Endodermal cell (in vitro differentiated cells): ENCODE measurements at regions not wholly inside any gene's neighbourhood (a gene's known extent, or its start where the extent isn't known, plus 50 kb on each side); places are given as distances from the start of the nearest gene placed in this dataset.

Experiments used
- DNase-seq: peaks from one replicate; pipeline ENCODE4 v3.0.0-alpha.2; 2017
- H3K27ac ChIP-seq: 2 replicates; pipeline ENCODE4 v1.5.1; 2013; ENCODE audit warnings: mild to moderate bottlenecking, low read depth, low read length, moderate library complexity
- H3K27me3 ChIP-seq: 2 replicates; pipeline ENCODE4 v1.6.1; 2013; ENCODE audit warnings: mild to moderate bottlenecking, low read length, moderate library complexity; ENCODE audit not compliant: insufficient read depth, control insufficient read depth, poor library complexity, severe bottlenecking
- H3K36me3 ChIP-seq: 2 replicates; pipeline ENCODE4 v1.7.0; 2013; ENCODE audit warnings: mild to moderate bottlenecking, low read length, moderate library complexity; ENCODE audit not compliant: control insufficient read depth, insufficient read depth
- H3K4me1 ChIP-seq: one replicate; pipeline ENCODE4 v1.7.0; 2013; ENCODE audit warnings: low read length; ENCODE audit not compliant: control insufficient read depth, insufficient read depth
- H3K4me3 ChIP-seq: 2 replicates; pipeline ENCODE4 v1.5.1; 2013; ENCODE audit warnings: mild to moderate bottlenecking, low read length, moderate library complexity
- H3K9ac ChIP-seq: 2 replicates; pipeline ENCODE4 v1.6.1; 2013; ENCODE audit warnings: mild to moderate bottlenecking, low read length, moderate library complexity; ENCODE audit not compliant: poor library complexity, severe bottlenecking; ENCODE audit errors: extremely low read depth
- H3K9me3 ChIP-seq: 2 replicates; pipeline ENCODE4 v1.6.1; 2013; ENCODE audit warnings: mild to moderate bottlenecking, low read length, moderate library complexity; ENCODE audit not compliant: control insufficient read depth
- H3K27ac Mint-ChIP-seq: 2 replicates; pipeline ENCODE4 v1.8.0; 2020; ENCODE audit warnings: mixed read lengths
- H3K27me3 Mint-ChIP-seq: 2 replicates; pipeline ENCODE4 v1.8.0; 2021; ENCODE audit warnings: mild to moderate bottlenecking, mixed read lengths; ENCODE audit not compliant: insufficient read depth
- H3K36me3 Mint-ChIP-seq: 2 replicates; pipeline ENCODE4 v1.8.0; 2020; ENCODE audit warnings: low read depth, mixed read lengths
- H3K4me1 Mint-ChIP-seq: 2 replicates; pipeline ENCODE4 v1.8.0; 2020; ENCODE audit warnings: mixed read lengths
- H3K4me3 Mint-ChIP-seq: 2 replicates; pipeline ENCODE4 v1.8.0; 2020; ENCODE audit warnings: mild to moderate bottlenecking, moderate library complexity, mixed read lengths
- H3K9me3 Mint-ChIP-seq: 2 replicates; pipeline ENCODE4 v1.8.0; 2020; ENCODE audit warnings: mild to moderate bottlenecking, mixed read lengths
- WGBS, 2 experiments: methylation state at CpG; one replicate each; pipeline versions ENCODE4 v1.1.5 to v1.1.7; 2013; ENCODE audit warnings: missing lambda C conversion rate in 2 of 2, mixed read lengths in 1 of 2; ENCODE audit not compliant: insufficient coverage in 1 of 2, insufficient read length in 1 of 2; 5-methylcytosine and 5-hydroxymethylcytosine counted together
- TF ChIP-seq, protein P1 (sequence below): fragments of 200-600 bp; sonication (generic); conservative IDR thresholded peaks from 2 replicates; pipeline ENCODE4 v1.5.0; 2021; ENCODE audit warnings: antibody characterized with exemption, mild to moderate bottlenecking

DNA sequence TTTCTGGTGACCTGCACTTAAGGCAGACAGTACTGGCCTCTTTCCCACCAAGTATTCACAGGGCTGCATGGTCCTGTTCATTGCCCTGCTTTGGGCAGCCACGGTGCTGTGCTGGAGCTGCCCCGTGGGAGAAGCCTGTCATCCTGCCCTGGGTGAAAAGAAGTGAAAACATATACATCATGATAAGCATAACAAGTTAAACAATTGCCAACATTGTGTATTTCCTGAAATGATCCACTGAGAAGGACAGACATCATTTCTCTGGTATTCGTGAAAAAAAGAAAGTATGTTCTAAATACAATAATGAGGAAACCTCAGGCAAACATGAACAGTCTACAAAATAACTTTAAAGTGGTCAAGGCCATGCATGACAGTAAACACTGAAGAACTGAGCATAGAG, 393.1 kb downstream of the TMEM135 start:
- peaks cover 25% of the 10 kb centered on the region for H3K4me1 Mint-ChIP-seq
- 96 to 100% methylated on average over 1 to 3 of the region's 3 CpGs for WGBS, 2 experiments
- TF ChIP-seq, protein P1, sequence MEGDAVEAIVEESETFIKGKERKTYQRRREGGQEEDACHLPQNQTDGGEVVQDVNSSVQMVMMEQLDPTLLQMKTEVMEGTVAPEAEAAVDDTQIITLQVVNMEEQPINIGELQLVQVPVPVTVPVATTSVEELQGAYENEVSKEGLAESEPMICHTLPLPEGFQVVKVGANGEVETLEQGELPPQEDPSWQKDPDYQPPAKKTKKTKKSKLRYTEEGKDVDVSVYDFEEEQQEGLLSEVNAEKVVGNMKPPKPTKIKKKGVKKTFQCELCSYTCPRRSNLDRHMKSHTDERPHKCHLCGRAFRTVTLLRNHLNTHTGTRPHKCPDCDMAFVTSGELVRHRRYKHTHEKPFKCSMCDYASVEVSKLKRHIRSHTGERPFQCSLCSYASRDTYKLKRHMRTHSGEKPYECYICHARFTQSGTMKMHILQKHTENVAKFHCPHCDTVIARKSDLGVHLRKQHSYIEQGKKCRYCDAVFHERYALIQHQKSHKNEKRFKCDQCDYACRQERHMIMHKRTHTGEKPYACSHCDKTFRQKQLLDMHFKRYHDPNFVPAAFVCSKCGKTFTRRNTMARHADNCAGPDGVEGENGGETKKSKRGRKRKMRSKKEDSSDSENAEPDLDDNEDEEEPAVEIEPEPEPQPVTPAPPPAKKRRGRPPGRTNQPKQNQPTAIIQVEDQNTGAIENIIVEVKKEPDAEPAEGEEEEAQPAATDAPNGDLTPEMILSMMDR, result no peak
- no peak overlapping the region for H3K27ac Mint-ChIP-seq
- H3K27me3 Mint-ChIP-seq, result no peaks in the 10 kb centered on the region
- Histone ChIP-seq H3K4me1 (peaks cover 5% of the 10 kb centered on the region), H3K27me3 (no peaks in the 10 kb centered on the region), H3K4me3 (no peak overlapping the region), H3K9ac (no peak overlapping the region), H3K36me3 (no peaks in the 10 kb centered on the region), H3K9me3 (no peaks in the 10 kb centered on the region), H3K27ac (no peak overlapping the region)
- no peaks in the 10 kb centered on the region for H3K9me3 Mint-ChIP-seq
- no peaks in the 10 kb centered on the region for H3K36me3 Mint-ChIP-seq
- H3K4me3 Mint-ChIP-seq, result no peak overlapping the region
- no peak for DNase-seq

DNA sequence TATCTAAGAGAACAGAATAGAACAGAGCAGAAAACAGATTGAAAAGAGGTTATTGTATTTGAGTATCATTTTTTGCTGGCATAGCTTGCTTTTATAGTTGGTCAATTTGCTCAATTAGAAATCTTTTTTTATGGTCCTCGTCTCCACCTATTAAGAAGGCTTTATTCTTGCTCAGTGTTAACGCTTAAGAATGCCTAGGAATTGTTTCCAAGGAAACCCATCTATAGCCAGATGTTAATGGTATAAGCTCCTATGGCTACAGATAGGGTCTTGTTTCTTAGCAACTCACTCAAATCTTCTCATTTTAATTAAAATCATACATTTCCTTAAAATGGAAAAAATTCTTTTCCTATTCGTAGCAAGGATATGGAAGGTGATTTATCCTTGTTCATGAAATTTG, 392.3 kb downstream of the TMEM135 start:
- Histone ChIP-seq H3K4me1 (peaks cover 8% of the 10 kb centered on the region), H3K9ac (no peak overlapping the region), H3K27ac (no peak overlapping the region), H3K36me3 (no peaks in the 10 kb centered on the region), H3K4me3 (no peak overlapping the region), H3K9me3 (no peaks in the 10 kb centered on the region), H3K27me3 (no peaks in the 10 kb centered on the region)
- TF ChIP-seq, protein P1, result no peak
- Mint-ChIP-seq H3K9me3 (no peaks in the 10 kb centered on the region), H3K27me3 (no peaks in the 10 kb centered on the region), H3K4me1 (peaks cover 30% of the 10 kb centered on the region), H3K4me3 (no peak overlapping the region), H3K27ac (no peak overlapping the region), H3K36me3 (no peaks in the 10 kb centered on the region)
- 91 to 100% methylated on average over 1 to 3 of the region's 3 CpGs for WGBS, 2 experiments
- no peak for DNase-seq

DNA sequence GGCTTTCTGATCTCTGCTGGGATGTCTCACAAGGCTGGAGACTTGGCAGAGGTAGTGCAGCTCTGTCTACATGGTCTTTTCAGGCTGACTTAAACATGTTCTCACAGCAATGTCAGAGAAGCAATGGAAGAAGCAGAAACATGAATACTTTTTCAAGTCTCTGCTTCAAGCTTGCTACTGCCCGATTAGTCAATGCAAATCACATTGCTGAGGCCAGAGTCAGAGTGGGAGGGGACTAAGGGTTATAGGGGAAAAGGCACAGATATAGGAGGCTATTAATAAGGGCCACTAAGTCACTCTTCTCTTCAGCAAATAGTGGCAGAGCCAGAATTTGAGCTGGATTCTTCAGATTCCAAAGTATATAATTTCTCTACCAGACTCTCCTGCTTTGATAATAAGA, 390.5 kb downstream of the TMEM135 start:
- no peaks in the 10 kb centered on the region for H3K36me3 Mint-ChIP-seq
- Histone ChIP-seq H3K27me3 (no peaks in the 10 kb centered on the region), H3K9ac (no peak overlapping the region), H3K9me3 (no peaks in the 10 kb centered on the region), H3K36me3 (no peaks in the 10 kb centered on the region), H3K4me3 (no peak overlapping the region), H3K27ac (no peak overlapping the region), H3K4me1 (peaks cover 8% of the 10 kb centered on the region)
- TF ChIP-seq, protein P1, result no peak
- H3K27me3 Mint-ChIP-seq, result no peaks in the 10 kb centered on the region
- H3K4me3 Mint-ChIP-seq, result no peak overlapping the region
- DNase-seq, result no peak
- H3K4me1 Mint-ChIP-seq, result peaks cover 25% of the 10 kb centered on the region
- 94 to 100% methylated on average over 1 of the region's 1 CpG for WGBS, 2 experiments
- no peak overlapping the region for H3K27ac Mint-ChIP-seq
- no peaks in the 10 kb centered on the region for H3K9me3 Mint-ChIP-seq
